Keratinocyte (primary cell): ENCODE measurements at regions not wholly inside any gene's neighbourhood (a gene's known extent, or its start where the extent isn't known, plus 50 kb on each side); places are given as distances from the start of the nearest gene placed in this dataset.

ENCODE experiments used
- CTCF ChIP-seq, 3 experiments: IDR thresholded peaks in 1 of 3; conservative IDR thresholded peaks in 1 of 3; optimal IDR thresholded peaks in 1 of 3; 2 replicates in 2 of 3; 3 replicates in 1 of 3; pipeline versions ENCODE3 to v1.5.1; 2011; ENCODE audit warnings: low read length in 3 of 3, mild to moderate bottlenecking in 3 of 3, moderate library complexity in 2 of 3, control low read depth in 1 of 3, inconsistent platforms in 1 of 3; ENCODE audit not compliant: insufficient read depth in 2 of 3; ENCODE audit errors: extremely low read depth in 1 of 3
- EZH2 ChIP-seq: IDR thresholded peaks from one replicate; pipeline ENCODE4 v1.6.1; 2012; ENCODE audit warnings: inconsistent platforms, mild to moderate bottlenecking, low read length, moderate library complexity

- no peak for TF ChIP-seq EZH2
- TF ChIP-seq CTCF (optimal IDR thresholded peaks at IDR 0.05 in 1 of 3, IDR thresholded peaks at IDR 0.05 in 1 of 3, conservative IDR thresholded peaks at IDR 0.05 in 1 of 3; ENCODE audit: extremely low read depth in 1 of 3, insufficient read depth in 2 of 3, low read length in 3 of 3) = no peak
These were observed 422.7 kb upstream of the SYT1 start for GRCh38 chr12:78441737-78442453.
